ENCODE measurements at regions not wholly inside any gene's neighbourhood (a gene's known extent, or its start where the extent isn't known, plus 50 kb on each side); places are given as distances from the start of the nearest gene placed in this dataset.

- TF ChIP-seq POLR2AphosphoS5 (IDR thresholded peaks at IDR 0.05) (no peak), POLR2A (IDR thresholded peaks at IDR 0.05) (no peak)
- TF ChIP-seq, protein P1, sequence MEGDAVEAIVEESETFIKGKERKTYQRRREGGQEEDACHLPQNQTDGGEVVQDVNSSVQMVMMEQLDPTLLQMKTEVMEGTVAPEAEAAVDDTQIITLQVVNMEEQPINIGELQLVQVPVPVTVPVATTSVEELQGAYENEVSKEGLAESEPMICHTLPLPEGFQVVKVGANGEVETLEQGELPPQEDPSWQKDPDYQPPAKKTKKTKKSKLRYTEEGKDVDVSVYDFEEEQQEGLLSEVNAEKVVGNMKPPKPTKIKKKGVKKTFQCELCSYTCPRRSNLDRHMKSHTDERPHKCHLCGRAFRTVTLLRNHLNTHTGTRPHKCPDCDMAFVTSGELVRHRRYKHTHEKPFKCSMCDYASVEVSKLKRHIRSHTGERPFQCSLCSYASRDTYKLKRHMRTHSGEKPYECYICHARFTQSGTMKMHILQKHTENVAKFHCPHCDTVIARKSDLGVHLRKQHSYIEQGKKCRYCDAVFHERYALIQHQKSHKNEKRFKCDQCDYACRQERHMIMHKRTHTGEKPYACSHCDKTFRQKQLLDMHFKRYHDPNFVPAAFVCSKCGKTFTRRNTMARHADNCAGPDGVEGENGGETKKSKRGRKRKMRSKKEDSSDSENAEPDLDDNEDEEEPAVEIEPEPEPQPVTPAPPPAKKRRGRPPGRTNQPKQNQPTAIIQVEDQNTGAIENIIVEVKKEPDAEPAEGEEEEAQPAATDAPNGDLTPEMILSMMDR (IDR thresholded peaks at IDR 0.05), result no peak
Measured at GRCh38 chr2:238576674-238577073, 149.9 kb downstream of the ASB1 start.

Data from transverse colon (tissue), 4 donors.